Neural progenitor cell (in vitro differentiated cells): ENCODE measurements at regions not wholly inside any gene's neighbourhood (a gene's known extent, or its start where the extent isn't known, plus 50 kb on each side); places are given as distances from the start of the nearest gene placed in this dataset.
"Not testable (repeated sequence)": the region's sequence is repeated elsewhere in the genome, so short reads cannot be mapped to it uniquely, and the experiment has no call there.

ENCODE experiments used
- DNase-seq: peaks from one replicate; pipeline ENCODE4 v3.0.0-alpha.2; 2016; ENCODE audit warnings: low spot score
- H2AFZ ChIP-seq: fragments of 200-600 bp; sonication (generic); replicated peaks from 2 replicates; pipeline ENCODE4 v1.6.1; 2016; ENCODE audit warnings: antibody characterized with exemption
- H3F3A ChIP-seq: fragments of 200-600 bp; sonication (generic); 2 replicates; pipeline ENCODE4 v1.6.1; 2016; ENCODE audit warnings: antibody characterized with exemption, low read depth
- H3K27ac ChIP-seq: fragments of 200-600 bp; sonication (generic); 2 replicates; pipeline ENCODE4 v1.5.1; 2016; ENCODE audit warnings: mild to moderate bottlenecking
- H3K27me3 ChIP-seq: fragments of 200-600 bp; sonication (generic); 2 replicates; pipeline ENCODE4 v1.6.1; 2016; ENCODE audit warnings: mild to moderate bottlenecking, moderate library complexity
- H3K36me3 ChIP-seq: fragments of 200-600 bp; sonication (generic); 2 replicates; pipeline ENCODE4 v1.5.1; 2016
- H3K4me1 ChIP-seq: fragments of 200-600 bp; sonication (generic); 2 replicates; pipeline ENCODE4 v1.6.1; 2016; ENCODE audit warnings: mixed run types
- H3K4me2 ChIP-seq: fragments of 200-600 bp; sonication (generic); 2 replicates; pipeline ENCODE4 v1.6.1; 2016
- H3K4me3 ChIP-seq: fragments of 200-600 bp; sonication (generic); 2 replicates; pipeline ENCODE4 v1.5.1; 2016
- H3K79me2 ChIP-seq: fragments of 200-600 bp; sonication (generic); 2 replicates; pipeline ENCODE4 v1.6.1; 2016; ENCODE audit warnings: low read depth
- H3K9ac ChIP-seq: fragments of 200-600 bp; sonication (generic); 2 replicates; pipeline ENCODE4 v1.6.1; 2016
- H3K9me3 ChIP-seq: fragments of 200-600 bp; sonication (generic); 2 replicates; pipeline ENCODE4 v1.5.1; 2016; ENCODE audit warnings: low read depth
- H4K20me1 ChIP-seq: fragments of 200-600 bp; sonication (generic); 2 replicates; pipeline ENCODE4 v1.6.1; 2016; ENCODE audit warnings: low read depth
- H3K27ac Mint-ChIP-seq: 3 replicates; pipeline ENCODE4 v1.8.0; 2021; ENCODE audit warnings: mixed read lengths
- H3K27me3 Mint-ChIP-seq: 2 replicates; pipeline ENCODE4 v1.8.0; 2022; ENCODE audit warnings: low read depth, mild to moderate bottlenecking, inconsistent platforms, moderate library complexity, mixed read lengths; ENCODE audit not compliant: insufficient read depth
- H3K36me3 Mint-ChIP-seq: 3 replicates; pipeline ENCODE4 v1.8.0; 2021; ENCODE audit warnings: mixed read lengths
- H3K4me1 Mint-ChIP-seq: 3 replicates; pipeline ENCODE4 v1.8.0; 2021; ENCODE audit warnings: mixed read lengths
- H3K4me3 Mint-ChIP-seq: 3 replicates; pipeline ENCODE4 v1.8.0; 2021; ENCODE audit warnings: mild to moderate bottlenecking, moderate library complexity, mixed read lengths
- H3K9me3 Mint-ChIP-seq: 3 replicates; pipeline ENCODE4 v1.8.0; 2020; ENCODE audit warnings: mixed read lengths
- EZH2 ChIP-seq: fragments of 200-600 bp; sonication (generic); IDR thresholded peaks from 2 replicates; pipeline ENCODE4 v1.6.1; 2017; ENCODE audit warnings: antibody characterized with exemption, mild to moderate bottlenecking, moderate library complexity
- EZH2phosphoT487 ChIP-seq: fragments of 200-600 bp; sonication (generic); IDR thresholded peaks from 2 replicates; pipeline ENCODE4 v1.6.1; 2017; ENCODE audit warnings: antibody characterized with exemption
- TF ChIP-seq, protein P1 (sequence below): fragments of 200-600 bp; sonication (generic); IDR thresholded peaks from 2 replicates; pipeline ENCODE4 v1.5.1; 2017; ENCODE audit warnings: antibody characterized with exemption, mild to moderate bottlenecking

DNA sequence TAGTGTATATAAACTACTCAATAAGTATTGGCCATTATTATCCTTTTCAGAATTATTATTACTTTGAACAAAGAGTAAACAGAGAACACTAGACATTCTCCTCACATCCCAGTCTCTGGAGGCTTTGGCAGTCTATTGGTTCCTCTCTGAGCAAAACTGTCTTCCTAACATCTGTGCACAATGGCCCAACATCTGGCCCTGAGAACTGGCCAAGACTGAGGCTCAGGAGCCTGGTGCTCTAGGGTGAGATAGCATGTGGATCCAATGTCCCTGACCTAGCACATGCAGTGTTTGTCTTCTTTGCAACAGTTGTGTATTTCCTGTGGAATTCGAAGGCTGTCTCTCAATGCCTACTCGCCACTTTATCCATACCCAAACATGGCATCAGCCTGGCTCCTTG lies 313.2 kb upstream of the KAZN start:
- H3K27ac ChIP-seq, result no peak overlapping the region
- H3K79me2 ChIP-seq, result no peaks in the 10 kb centered on the region
- no peak overlapping the region for H2AFZ ChIP-seq
- no peaks in the 10 kb centered on the region for H4K20me1 ChIP-seq
- Mint-ChIP-seq H3K9me3 (peaks cover 7% of the 10 kb centered on the region), H3K27ac (no peak overlapping the region), H3K4me1 (peaks cover 14% of the 10 kb centered on the region), H3K27me3 (no peaks in the 10 kb centered on the region), H3K36me3 (no peaks in the 10 kb centered on the region), H3K4me3 (no peak overlapping the region)
- no peak overlapping the region for H3K9ac ChIP-seq
- no peaks in the 10 kb centered on the region for H3K9me3 ChIP-seq
- peaks cover 15% of the 10 kb centered on the region for H3K4me1 ChIP-seq
- no peak overlapping the region for H3K4me2 ChIP-seq
- H3K36me3 ChIP-seq, result no peaks in the 10 kb centered on the region
- no peak for DNase-seq
- H3F3A ChIP-seq, result peaks cover 8% of the 10 kb centered on the region
- TF ChIP-seq EZH2phosphoT487, result no peak
- TF ChIP-seq, protein P1, sequence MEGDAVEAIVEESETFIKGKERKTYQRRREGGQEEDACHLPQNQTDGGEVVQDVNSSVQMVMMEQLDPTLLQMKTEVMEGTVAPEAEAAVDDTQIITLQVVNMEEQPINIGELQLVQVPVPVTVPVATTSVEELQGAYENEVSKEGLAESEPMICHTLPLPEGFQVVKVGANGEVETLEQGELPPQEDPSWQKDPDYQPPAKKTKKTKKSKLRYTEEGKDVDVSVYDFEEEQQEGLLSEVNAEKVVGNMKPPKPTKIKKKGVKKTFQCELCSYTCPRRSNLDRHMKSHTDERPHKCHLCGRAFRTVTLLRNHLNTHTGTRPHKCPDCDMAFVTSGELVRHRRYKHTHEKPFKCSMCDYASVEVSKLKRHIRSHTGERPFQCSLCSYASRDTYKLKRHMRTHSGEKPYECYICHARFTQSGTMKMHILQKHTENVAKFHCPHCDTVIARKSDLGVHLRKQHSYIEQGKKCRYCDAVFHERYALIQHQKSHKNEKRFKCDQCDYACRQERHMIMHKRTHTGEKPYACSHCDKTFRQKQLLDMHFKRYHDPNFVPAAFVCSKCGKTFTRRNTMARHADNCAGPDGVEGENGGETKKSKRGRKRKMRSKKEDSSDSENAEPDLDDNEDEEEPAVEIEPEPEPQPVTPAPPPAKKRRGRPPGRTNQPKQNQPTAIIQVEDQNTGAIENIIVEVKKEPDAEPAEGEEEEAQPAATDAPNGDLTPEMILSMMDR, result no peak
- TF ChIP-seq EZH2, result no peak
- no peak overlapping the region for H3K4me3 ChIP-seq
- H3K27me3 ChIP-seq, result peaks cover 8% of the 10 kb centered on the region

GRCh38 chr1:14291182-14291581 lies 307.3 kb upstream of the KAZN start:
- peaks cover 19% of the 10 kb centered on the region for H3K4me1 ChIP-seq
- not testable (repeated sequence) for H3K79me2 ChIP-seq, H3K36me3 Mint-ChIP-seq, H2AFZ ChIP-seq, H3F3A ChIP-seq, H3K27me3 ChIP-seq, H3K9me3 Mint-ChIP-seq, H3K27me3 Mint-ChIP-seq, H3K27ac ChIP-seq, H3K4me3 Mint-ChIP-seq, H4K20me1 ChIP-seq, H3K4me3 ChIP-seq, H3K9ac ChIP-seq, H3K36me3 ChIP-seq, H3K9me3 ChIP-seq
- Mint-ChIP-seq H3K4me1 (peaks cover 12% of the 10 kb centered on the region), H3K27ac (peak overlapping the region; percentile 47)
- DNase-seq, result peak; percentile 76
- H3K4me2 ChIP-seq, result peak overlapping the region; percentile 61

- peaks cover 20% of the 10 kb centered on the region for H3K4me1 ChIP-seq
- no peak overlapping the region for H3K4me3 ChIP-seq
- peaks cover 6% of the 10 kb centered on the region for H3F3A ChIP-seq
- no peaks in the 10 kb centered on the region for H3K27me3 ChIP-seq
- no peaks in the 10 kb centered on the region for H3K36me3 ChIP-seq
- Mint-ChIP-seq H3K9me3 (peaks cover 9% of the 10 kb centered on the region), H3K4me3 (no peak overlapping the region), H3K4me1 (peaks cover 16% of the 10 kb centered on the region), H3K36me3 (no peaks in the 10 kb centered on the region), H3K27me3 (peaks cover 2% of the 10 kb centered on the region), H3K27ac (no peak overlapping the region)
- H3K4me2 ChIP-seq, result no peak overlapping the region
- no peak overlapping the region for H2AFZ ChIP-seq
- no peak for DNase-seq
- TF ChIP-seq EZH2, result no peak
- TF ChIP-seq, protein P1, result no peak
- TF ChIP-seq EZH2phosphoT487, result no peak
- H3K9ac ChIP-seq, result no peak overlapping the region
- no peak overlapping the region for H3K27ac ChIP-seq
- no peaks in the 10 kb centered on the region for H3K79me2 ChIP-seq
- no peaks in the 10 kb centered on the region for H4K20me1 ChIP-seq
- no peaks in the 10 kb centered on the region for H3K9me3 ChIP-seq
These were observed 306.0 kb upstream of the KAZN start for GRCh38 chr1:14292520-14292919.

DNA sequence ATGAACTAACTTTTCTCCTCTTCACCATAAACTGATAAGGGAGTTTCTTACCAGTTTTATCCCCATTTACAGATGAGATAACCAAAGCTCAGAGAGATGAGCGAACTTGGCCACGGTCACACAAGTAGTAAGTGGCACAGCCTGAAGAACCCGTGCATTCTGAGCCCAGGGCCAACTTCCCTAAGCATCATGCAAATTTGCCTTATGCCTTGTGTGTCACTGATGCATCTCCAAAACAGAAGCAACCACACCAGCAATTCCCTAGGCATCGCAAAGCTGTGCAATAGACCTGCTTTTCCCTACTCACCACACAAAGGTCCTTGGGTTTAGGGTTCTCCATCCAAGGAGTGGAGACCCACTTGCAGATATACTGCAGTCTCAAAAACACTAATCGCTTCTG lies 304.5 kb upstream of the KAZN start:
- H3K4me3 Mint-ChIP-seq, result no peak overlapping the region
- Histone ChIP-seq H3K4me1 (peaks cover 23% of the 10 kb centered on the region), H3K36me3 (no peaks in the 10 kb centered on the region), H2AFZ (no peak overlapping the region), H3K27ac (no peak overlapping the region), H3K27me3 (no peaks in the 10 kb centered on the region), H3K4me2 (no peak overlapping the region), H3F3A (peaks cover 6% of the 10 kb centered on the region), H3K4me3 (no peak overlapping the region), H3K9ac (no peak overlapping the region), H4K20me1 (no peaks in the 10 kb centered on the region), H3K79me2 (no peaks in the 10 kb centered on the region), H3K9me3 (no peaks in the 10 kb centered on the region)
- TF ChIP-seq EZH2, result no peak
- peaks cover 18% of the 10 kb centered on the region for H3K4me1 Mint-ChIP-seq
- no peak overlapping the region for H3K27ac Mint-ChIP-seq
- no peaks in the 10 kb centered on the region for H3K36me3 Mint-ChIP-seq
- no peak for DNase-seq
- H3K27me3 Mint-ChIP-seq, result peaks cover 2% of the 10 kb centered on the region
- H3K9me3 Mint-ChIP-seq, result peaks cover 6% of the 10 kb centered on the region
